PC-9 (cell line): ENCODE measurements at regions not wholly inside any gene's neighbourhood (a gene's known extent, or its start where the extent isn't known, plus 50 kb on each side); places are given as distances from the start of the nearest gene placed in this dataset.

ENCODE experiments used
- CTCF ChIP-seq: fragments of 200-600 bp; sonication (generic); conservative IDR thresholded peaks from 2 replicates; pipeline ENCODE4 v1.6.1; 2017; ENCODE audit warnings: mixed run types, antibody characterized with exemption, mild to moderate bottlenecking, moderate library complexity
- EZH2 ChIP-seq: fragments of 200-600 bp; sonication (generic); IDR thresholded peaks from 2 replicates; pipeline ENCODE4 v1.8.0; 2017; ENCODE audit warnings: antibody characterized with exemption, low read depth

- TF ChIP-seq CTCF (no peak), EZH2 (no peak)
Measured at GRCh38 chr7:156558198-156558597, 82.4 kb upstream of the RNF32 start.
